GM23338 (cell line): ENCODE measurements at regions not wholly inside any gene's neighbourhood (a gene's known extent, or its start where the extent isn't known, plus 50 kb on each side); places are given as distances from the start of the nearest gene placed in this dataset.

Experiments used
- ATAC-seq: fragments of 200-7000 bp; cut with Tn5 transposase; 3 replicates; pipeline ENCODE4 v1.9.1; 2020
- DNase-seq: peaks from one replicate; pipeline ENCODE4 v3.0.0-alpha.2; 2015; ENCODE audit warnings: low spot score
- H2AFZ ChIP-seq: fragments of 200-600 bp; sonication (generic); 2 replicates; pipeline ENCODE4 v1.8.0; 2016; ENCODE audit warnings: antibody characterized with exemption, mild to moderate bottlenecking, moderate library complexity
- H3F3A ChIP-seq: fragments of 200-600 bp; sonication (generic); replicated peaks from 2 replicates; pipeline ENCODE4 v1.8.0; 2017; ENCODE audit warnings: antibody characterized with exemption, mixed run types, low read depth
- H3K27ac ChIP-seq: fragments of 200-600 bp; sonication (generic); 2 replicates; pipeline ENCODE4 v1.6.1; 2016; ENCODE audit warnings: low read depth
- H3K27me3 ChIP-seq: fragments of 200-600 bp; sonication (generic); 2 replicates; pipeline ENCODE4 v1.8.0; 2016; ENCODE audit warnings: mild to moderate bottlenecking, mixed run types, moderate library complexity; ENCODE audit not compliant: insufficient read depth
- H3K36me3 ChIP-seq: fragments of 200-600 bp; sonication (generic); 2 replicates; pipeline ENCODE4 v1.8.0; 2016; ENCODE audit warnings: mild to moderate bottlenecking; ENCODE audit not compliant: insufficient read depth
- H3K4me1 ChIP-seq: fragments of 200-600 bp; sonication (generic); 2 replicates; pipeline ENCODE4 v1.8.0; 2016; ENCODE audit warnings: mild to moderate bottlenecking, moderate library complexity; ENCODE audit not compliant: insufficient read depth
- H3K4me2 ChIP-seq: fragments of 200-600 bp; sonication (generic); 2 replicates; pipeline ENCODE4 v1.7.1; 2017; ENCODE audit warnings: mixed run types
- H3K4me3 ChIP-seq: fragments of 200-600 bp; sonication (generic); 2 replicates; pipeline ENCODE4 v1.6.1; 2016; ENCODE audit warnings: mixed run types
- H3K79me2 ChIP-seq: fragments of 200-600 bp; sonication (generic); replicated peaks from 2 replicates; pipeline ENCODE4 v1.8.0; 2017; ENCODE audit warnings: mild to moderate bottlenecking; ENCODE audit not compliant: insufficient read depth
- H3K9me2 ChIP-seq: fragments of 200-600 bp; sonication (generic); 2 replicates; pipeline ENCODE4 v1.8.0; 2017; ENCODE audit not compliant: insufficient read depth
- H4K20me1 ChIP-seq: fragments of 200-600 bp; sonication (generic); replicated peaks from 2 replicates; pipeline ENCODE4 v1.8.0; 2017; ENCODE audit warnings: mild to moderate bottlenecking; ENCODE audit not compliant: insufficient read depth
- H3K27ac Mint-ChIP-seq: 2 replicates; pipeline ENCODE4 v1.8.0; 2020; ENCODE audit warnings: inconsistent platforms, mild to moderate bottlenecking, moderate library complexity, mixed read lengths
- H3K27me3 Mint-ChIP-seq: 3 replicates; pipeline ENCODE4 v1.8.0; 2022; ENCODE audit warnings: low read depth, mild to moderate bottlenecking, moderate library complexity, mixed read lengths, inconsistent platforms; ENCODE audit not compliant: insufficient read depth, poor library complexity
- H3K36me3 Mint-ChIP-seq: 3 replicates; pipeline ENCODE4 v1.8.0; 2021; ENCODE audit warnings: low read depth, mild to moderate bottlenecking, inconsistent platforms, moderate library complexity, mixed read lengths
- H3K4me1 Mint-ChIP-seq: 3 replicates; pipeline ENCODE4 v1.8.0; 2020; ENCODE audit warnings: mild to moderate bottlenecking, inconsistent platforms, mixed read lengths
- H3K4me3 Mint-ChIP-seq: 3 replicates; pipeline ENCODE4 v1.8.0; 2021; ENCODE audit warnings: moderate library complexity, mild to moderate bottlenecking, inconsistent platforms, mixed read lengths
- H3K9me3 Mint-ChIP-seq: 3 replicates; pipeline ENCODE4 v1.8.0; 2020; ENCODE audit warnings: moderate library complexity, mild to moderate bottlenecking, inconsistent platforms, mixed read lengths
- CREB1 ChIP-seq: fragments of 250-450 bp; sonication (Bioruptor Pico); IDR thresholded peaks from 2 replicates; pipeline ENCODE4 v1.5.0; 2020; ENCODE audit warnings: low read depth, mild to moderate bottlenecking, moderate library complexity
- EZH2 ChIP-seq: fragments of 200-600 bp; sonication (generic); IDR thresholded peaks from one replicate; pipeline ENCODE4 v1.8.0; 2017; ENCODE audit warnings: antibody characterized with exemption, mild to moderate bottlenecking, low read depth; ENCODE audit not compliant: unreplicated experiment
- EZH2phosphoT487 ChIP-seq: fragments of 200-600 bp; sonication (generic); IDR thresholded peaks from one replicate; pipeline ENCODE4 v1.8.1; 2018; ENCODE audit warnings: antibody characterized with exemption; ENCODE audit not compliant: unreplicated experiment
- JUNB ChIP-seq: IDR thresholded peaks from one replicate; pipeline ENCODE4 v1.6.1; 2016; ENCODE audit warnings: antibody characterized with exemption; ENCODE audit not compliant: unreplicated experiment
- NANOG ChIP-seq: IDR thresholded peaks from 2 replicates; pipeline ENCODE4 v1.6.1; 2016; ENCODE audit warnings: antibody characterized with exemption, borderline replicate concordance
- POLR2AphosphoS5 ChIP-seq: IDR thresholded peaks from 2 replicates; pipeline ENCODE4 v1.6.1; 2016; ENCODE audit warnings: antibody characterized with exemption, low read depth
- STAT1 ChIP-seq: IDR thresholded peaks from one replicate; pipeline ENCODE4 v1.6.1; 2016; ENCODE audit warnings: antibody characterized with exemption; ENCODE audit not compliant: unreplicated experiment
- ZNF114 ChIP-seq: fragments of 250-450 bp; sonication (Bioruptor Pico); IDR thresholded peaks from 2 replicates; pipeline ENCODE4 v1.5.0; 2020; ENCODE audit warnings: mild to moderate bottlenecking, moderate library complexity
- TF ChIP-seq, protein P1 (sequence below): fragments of 250-450 bp; sonication (Bioruptor Pico); IDR thresholded peaks from 2 replicates; pipeline ENCODE4 v1.5.0; 2020; ENCODE audit warnings: mild to moderate bottlenecking, moderate library complexity
- TF ChIP-seq, protein P2 (sequence below): IDR thresholded peaks from 2 replicates; pipeline ENCODE4 v1.6.1; 2016; ENCODE audit warnings: antibody characterized with exemption

DNA sequence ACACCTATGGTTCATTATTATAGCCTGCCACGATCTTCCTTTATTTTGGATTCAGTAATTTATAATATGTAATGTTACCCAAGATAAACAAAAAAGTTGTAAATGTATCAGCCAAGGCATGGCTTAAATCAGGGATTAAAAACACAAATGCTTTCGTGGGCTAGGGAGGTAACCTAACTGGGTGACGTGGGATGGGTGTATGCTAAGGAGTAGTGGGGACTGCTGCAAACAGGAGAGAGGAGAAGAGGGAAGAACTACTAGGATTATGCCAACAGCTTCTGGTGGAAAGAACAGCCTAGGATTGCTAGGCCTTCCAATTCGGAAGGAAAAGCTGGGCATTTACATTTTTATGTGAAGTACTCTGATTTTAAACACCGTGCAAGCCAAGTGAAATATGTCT lies 244.8 kb upstream of the POU3F2 start (continued):
- TF ChIP-seq, protein P1, sequence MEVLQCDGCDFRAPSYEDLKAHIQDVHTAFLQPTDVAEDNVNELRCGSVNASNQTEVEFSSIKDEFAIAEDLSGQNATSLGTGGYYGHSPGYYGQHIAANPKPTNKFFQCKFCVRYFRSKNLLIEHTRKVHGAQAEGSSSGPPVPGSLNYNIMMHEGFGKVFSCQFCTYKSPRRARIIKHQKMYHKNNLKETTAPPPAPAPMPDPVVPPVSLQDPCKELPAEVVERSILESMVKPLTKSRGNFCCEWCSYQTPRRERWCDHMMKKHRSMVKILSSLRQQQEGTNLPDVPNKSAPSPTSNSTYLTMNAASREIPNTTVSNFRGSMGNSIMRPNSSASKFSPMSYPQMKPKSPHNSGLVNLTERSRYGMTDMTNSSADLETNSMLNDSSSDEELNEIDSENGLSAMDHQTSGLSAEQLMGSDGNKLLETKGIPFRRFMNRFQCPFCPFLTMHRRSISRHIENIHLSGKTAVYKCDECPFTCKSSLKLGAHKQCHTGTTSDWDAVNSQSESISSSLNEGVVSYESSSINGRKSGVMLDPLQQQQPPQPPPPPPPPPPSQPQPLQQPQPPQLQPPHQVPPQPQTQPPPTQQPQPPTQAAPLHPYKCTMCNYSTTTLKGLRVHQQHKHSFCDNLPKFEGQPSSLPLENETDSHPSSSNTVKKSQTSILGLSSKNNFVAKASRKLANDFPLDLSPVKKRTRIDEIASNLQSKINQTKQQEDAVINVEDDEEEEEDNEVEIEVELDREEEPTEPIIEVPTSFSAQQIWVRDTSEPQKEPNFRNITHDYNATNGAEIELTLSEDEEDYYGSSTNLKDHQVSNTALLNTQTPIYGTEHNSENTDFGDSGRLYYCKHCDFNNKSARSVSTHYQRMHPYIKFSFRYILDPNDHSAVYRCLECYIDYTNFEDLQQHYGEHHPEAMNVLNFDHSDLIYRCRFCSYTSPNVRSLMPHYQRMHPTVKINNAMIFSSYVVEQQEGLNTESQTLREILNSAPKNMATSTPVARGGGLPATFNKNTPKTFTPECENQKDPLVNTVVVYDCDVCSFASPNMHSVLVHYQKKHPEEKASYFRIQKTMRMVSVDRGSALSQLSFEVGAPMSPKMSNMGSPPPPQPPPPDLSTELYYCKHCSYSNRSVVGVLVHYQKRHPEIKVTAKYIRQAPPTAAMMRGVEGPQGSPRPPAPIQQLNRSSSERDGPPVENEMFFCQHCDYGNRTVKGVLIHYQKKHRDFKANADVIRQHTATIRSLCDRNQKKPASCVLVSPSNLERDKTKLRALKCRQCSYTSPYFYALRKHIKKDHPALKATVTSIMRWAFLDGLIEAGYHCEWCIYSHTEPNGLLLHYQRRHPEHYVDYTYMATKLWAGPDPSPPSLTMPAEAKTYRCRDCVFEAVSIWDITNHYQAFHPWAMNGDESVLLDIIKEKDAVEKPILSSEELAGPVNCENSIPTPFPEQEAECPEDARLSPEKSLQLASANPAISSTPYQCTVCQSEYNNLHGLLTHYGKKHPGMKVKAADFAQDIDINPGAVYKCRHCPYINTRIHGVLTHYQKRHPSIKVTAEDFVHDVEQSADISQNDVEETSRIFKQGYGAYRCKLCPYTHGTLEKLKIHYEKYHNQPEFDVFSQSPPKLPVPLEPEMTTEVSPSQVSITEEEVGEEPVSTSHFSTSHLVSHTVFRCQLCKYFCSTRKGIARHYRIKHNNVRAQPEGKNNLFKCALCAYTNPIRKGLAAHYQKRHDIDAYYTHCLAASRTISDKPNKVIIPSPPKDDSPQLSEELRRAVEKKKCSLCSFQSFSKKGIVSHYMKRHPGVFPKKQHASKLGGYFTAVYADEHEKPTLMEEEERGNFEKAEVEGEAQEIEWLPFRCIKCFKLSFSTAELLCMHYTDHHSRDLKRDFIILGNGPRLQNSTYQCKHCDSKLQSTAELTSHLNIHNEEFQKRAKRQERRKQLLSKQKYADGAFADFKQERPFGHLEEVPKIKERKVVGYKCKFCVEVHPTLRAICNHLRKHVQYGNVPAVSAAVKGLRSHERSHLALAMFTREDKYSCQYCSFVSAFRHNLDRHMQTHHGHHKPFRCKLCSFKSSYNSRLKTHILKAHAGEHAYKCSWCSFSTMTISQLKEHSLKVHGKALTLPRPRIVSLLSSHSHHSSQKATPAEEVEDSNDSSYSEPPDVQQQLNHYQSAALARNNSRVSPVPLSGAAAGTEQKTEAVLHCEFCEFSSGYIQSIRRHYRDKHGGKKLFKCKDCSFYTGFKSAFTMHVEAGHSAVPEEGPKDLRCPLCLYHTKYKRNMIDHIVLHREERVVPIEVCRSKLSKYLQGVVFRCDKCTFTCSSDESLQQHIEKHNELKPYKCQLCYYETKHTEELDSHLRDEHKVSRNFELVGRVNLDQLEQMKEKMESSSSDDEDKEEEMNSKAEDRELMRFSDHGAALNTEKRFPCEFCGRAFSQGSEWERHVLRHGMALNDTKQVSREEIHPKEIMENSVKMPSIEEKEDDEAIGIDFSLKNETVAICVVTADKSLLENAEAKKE (CRISPR knock-in tag): no peak
- no peak for TF ChIP-seq ZNF114 (CRISPR knock-in tag)

DNA sequence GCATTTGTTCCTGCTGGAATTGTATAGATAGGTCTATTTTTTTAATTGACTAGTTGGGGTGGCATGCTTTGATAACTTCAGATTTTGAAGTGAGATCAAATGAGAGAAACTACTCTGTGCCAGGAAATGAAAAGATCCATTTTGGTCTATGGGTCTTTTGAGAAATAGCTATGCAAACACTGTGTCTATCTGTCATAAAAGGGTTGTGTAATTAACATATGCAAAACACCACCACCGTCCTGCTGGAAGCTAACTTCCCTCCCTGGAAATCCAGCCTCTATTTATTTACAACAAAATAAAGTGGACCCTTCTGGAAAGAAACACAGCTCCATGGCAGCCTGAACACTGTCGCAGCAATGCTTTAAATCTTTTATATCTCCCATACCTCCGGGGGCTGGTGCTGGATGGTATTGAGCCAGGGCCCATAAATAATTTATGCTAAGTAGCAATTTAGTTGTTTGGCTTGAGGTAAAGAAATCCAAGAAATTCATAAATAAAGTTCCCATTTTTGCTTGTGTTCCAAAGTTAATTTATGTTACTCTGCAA lies 244.2 kb upstream of the POU3F2 start:
- H2AFZ ChIP-seq: no peak overlapping the region
- no peaks in the 10 kb centered on the region for H3K27me3 ChIP-seq
- H3K36me3 ChIP-seq: no peaks in the 10 kb centered on the region
- Mint-ChIP-seq H3K27ac (no peak overlapping the region), H3K9me3 (no peaks in the 10 kb centered on the region), H3K4me1 (peaks cover 23% of the 10 kb centered on the region), H3K27me3 (peaks cover 5% of the 10 kb centered on the region), H3K36me3 (no peaks in the 10 kb centered on the region), H3K4me3 (no peak overlapping the region)
- H3K4me1 ChIP-seq: peaks cover 31% of the 10 kb centered on the region
- H3F3A ChIP-seq: no peaks in the 10 kb centered on the region
- H3K79me2 ChIP-seq: no peaks in the 10 kb centered on the region
- H3K9me2 ChIP-seq: no peaks in the 10 kb centered on the region
- no peak overlapping the region for H3K4me3 ChIP-seq
- no peaks in the 10 kb centered on the region for H4K20me1 ChIP-seq
- ATAC-seq (no peak), DNase-seq (no peak)
- no peak overlapping the region for H3K4me2 ChIP-seq
- no peak overlapping the region for H3K27ac ChIP-seq
- TF ChIP-seq, protein P1 (CRISPR knock-in tag): no peak
- TF ChIP-seq EZH2phosphoT487: no peak
- no peak for TF ChIP-seq POLR2AphosphoS5
- no peak for TF ChIP-seq CREB1 (CRISPR knock-in tag)
- no peak for TF ChIP-seq JUNB
- no peak for TF ChIP-seq NANOG
- no peak for TF ChIP-seq STAT1
- TF ChIP-seq, protein P2, sequence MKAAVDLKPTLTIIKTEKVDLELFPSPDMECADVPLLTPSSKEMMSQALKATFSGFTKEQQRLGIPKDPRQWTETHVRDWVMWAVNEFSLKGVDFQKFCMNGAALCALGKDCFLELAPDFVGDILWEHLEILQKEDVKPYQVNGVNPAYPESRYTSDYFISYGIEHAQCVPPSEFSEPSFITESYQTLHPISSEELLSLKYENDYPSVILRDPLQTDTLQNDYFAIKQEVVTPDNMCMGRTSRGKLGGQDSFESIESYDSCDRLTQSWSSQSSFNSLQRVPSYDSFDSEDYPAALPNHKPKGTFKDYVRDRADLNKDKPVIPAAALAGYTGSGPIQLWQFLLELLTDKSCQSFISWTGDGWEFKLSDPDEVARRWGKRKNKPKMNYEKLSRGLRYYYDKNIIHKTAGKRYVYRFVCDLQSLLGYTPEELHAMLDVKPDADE: no peak
- TF ChIP-seq EZH2: no peak
